ENCODE measurements at regions not wholly inside any gene's neighbourhood (a gene's known extent, or its start where the extent isn't known, plus 50 kb on each side); places are given as distances from the start of the nearest gene placed in this dataset.

DNA sequence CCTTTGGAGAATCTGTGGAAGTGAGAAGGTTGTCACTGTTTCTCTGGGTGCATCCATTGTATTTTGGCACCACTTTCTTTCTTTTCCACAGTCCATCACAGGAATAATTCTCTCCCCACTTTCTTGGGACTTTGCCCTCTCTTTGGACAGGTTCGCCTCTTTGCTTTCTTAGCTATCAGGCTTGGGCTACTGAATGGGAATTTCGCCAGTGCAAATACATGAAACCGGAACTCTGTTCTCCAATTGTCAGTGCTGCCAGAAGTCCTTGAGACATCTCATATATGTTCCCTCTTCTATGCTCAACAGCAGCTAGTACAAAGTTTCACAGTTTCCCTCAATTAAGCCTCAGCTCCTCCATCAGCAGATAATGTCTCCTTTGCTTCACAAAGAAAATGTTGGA lies 76.2 kb downstream of the NABP1 start:
- Histone ChIP-seq H3K4me3 (no peak overlapping the region), H3K27me3 (replicated peaks in 1 of 2; ENCODE audit: control insufficient read depth in 2 of 2, insufficient read depth in 2 of 2, low read length in 1 of 2) (no peaks in the 10 kb centered on the region), H3K36me3 (ENCODE audit: control insufficient read depth in 2 of 2, insufficient read depth in 2 of 2, low read length in 1 of 2) (no peaks in the 10 kb centered on the region), H4K20me1 (ENCODE audit: control insufficient read depth, insufficient read depth) (no peaks in the 10 kb centered on the region), H3K27ac (ENCODE audit: control insufficient read depth, insufficient read depth) (no peak overlapping the region), H3K4me1 (ENCODE audit: control insufficient read depth, insufficient read depth, low read length) (peaks cover under 1% of the 10 kb centered on the region; the same call in 1 of the 2 replicates), H3K9ac (ENCODE audit: control insufficient read depth, insufficient read depth, low read length) (no peak overlapping the region), H2AFZ (ENCODE audit: control insufficient read depth, low read depth, low read length) (no peak overlapping the region), H3K79me2 (ENCODE audit: control insufficient read depth, insufficient read depth, low read length) (no peaks in the 10 kb centered on the region), H3K4me2 (ENCODE audit: control insufficient read depth, insufficient read depth) (no peak overlapping the region), H3K9me3 (replicated peaks; ENCODE audit: control insufficient read depth, insufficient read depth, low read length) (no peaks in the 10 kb centered on the region)
- RAD21 ChIA-PET (ENCODE audit: unreplicated experiment) = no interaction called here
- ATAC-seq = no peak
- POLR2A ChIA-PET = no interaction called here
- TF ChIP-seq FOXK2 (IDR thresholded peaks at IDR 0.05) (no peak), JUND (IDR thresholded peaks at IDR 0.05; ENCODE audit: low read depth, low read length) (no peak), SREBF2 (IDR thresholded peaks at IDR 0.05; ENCODE audit: low read length) (no peak), NFYB (IDR thresholded peaks at IDR 0.05; ENCODE audit: insufficient read depth, low read depth, low read length) (no peak), MTA2 (IDR thresholded peaks at IDR 0.05; ENCODE audit: low read depth) (no peak), CBX3 (IDR thresholded peaks at IDR 0.05; ENCODE audit: borderline replicate concordance, low read depth) (no peak), NFIC (IDR thresholded peaks at IDR 0.05; ENCODE audit: low read depth, low read length) (no peak), HDGF (IDR thresholded peaks at IDR 0.05) (no peak), CBX5 (IDR thresholded peaks at IDR 0.05; ENCODE audit: low read depth) (no peak), NBN (IDR thresholded peaks at IDR 0.05) (no peak)
- TF ChIP-seq, protein P1, sequence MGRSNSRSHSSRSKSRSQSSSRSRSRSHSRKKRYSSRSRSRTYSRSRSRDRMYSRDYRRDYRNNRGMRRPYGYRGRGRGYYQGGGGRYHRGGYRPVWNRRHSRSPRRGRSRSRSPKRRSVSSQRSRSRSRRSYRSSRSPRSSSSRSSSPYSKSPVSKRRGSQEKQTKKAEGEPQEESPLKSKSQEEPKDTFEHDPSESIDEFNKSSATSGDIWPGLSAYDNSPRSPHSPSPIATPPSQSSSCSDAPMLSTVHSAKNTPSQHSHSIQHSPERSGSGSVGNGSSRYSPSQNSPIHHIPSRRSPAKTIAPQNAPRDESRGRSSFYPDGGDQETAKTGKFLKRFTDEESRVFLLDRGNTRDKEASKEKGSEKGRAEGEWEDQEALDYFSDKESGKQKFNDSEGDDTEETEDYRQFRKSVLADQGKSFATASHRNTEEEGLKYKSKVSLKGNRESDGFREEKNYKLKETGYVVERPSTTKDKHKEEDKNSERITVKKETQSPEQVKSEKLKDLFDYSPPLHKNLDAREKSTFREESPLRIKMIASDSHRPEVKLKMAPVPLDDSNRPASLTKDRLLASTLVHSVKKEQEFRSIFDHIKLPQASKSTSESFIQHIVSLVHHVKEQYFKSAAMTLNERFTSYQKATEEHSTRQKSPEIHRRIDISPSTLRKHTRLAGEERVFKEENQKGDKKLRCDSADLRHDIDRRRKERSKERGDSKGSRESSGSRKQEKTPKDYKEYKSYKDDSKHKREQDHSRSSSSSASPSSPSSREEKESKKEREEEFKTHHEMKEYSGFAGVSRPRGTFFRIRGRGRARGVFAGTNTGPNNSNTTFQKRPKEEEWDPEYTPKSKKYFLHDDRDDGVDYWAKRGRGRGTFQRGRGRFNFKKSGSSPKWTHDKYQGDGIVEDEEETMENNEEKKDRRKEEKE (IDR thresholded peaks at IDR 0.05) = no peak
- TF ChIP-seq, protein P2, sequence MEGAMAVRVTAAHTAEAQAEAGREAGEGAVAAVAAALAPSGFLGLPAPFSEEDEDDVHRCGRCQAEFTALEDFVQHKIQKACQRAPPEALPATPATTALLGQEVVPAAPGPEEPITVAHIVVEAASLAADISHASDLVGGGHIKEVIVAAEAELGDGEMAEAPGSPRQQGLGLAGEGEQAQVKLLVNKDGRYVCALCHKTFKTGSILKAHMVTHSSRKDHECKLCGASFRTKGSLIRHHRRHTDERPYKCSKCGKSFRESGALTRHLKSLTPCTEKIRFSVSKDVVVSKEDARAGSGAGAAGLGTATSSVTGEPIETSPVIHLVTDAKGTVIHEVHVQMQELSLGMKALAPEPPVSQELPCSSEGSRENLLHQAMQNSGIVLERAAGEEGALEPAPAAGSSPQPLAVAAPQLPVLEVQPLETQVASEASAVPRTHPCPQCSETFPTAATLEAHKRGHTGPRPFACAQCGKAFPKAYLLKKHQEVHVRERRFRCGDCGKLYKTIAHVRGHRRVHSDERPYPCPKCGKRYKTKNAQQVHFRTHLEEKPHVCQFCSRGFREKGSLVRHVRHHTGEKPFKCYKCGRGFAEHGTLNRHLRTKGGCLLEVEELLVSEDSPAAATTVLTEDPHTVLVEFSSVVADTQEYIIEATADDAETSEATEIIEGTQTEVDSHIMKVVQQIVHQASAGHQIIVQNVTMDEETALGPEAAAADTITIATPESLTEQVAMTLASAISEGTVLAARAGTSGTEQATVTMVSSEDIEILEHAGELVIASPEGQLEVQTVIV (IDR thresholded peaks at IDR 0.05; ENCODE audit: borderline replicate concordance, partially characterized antibody) = no peak
- TF ChIP-seq, protein P3, sequence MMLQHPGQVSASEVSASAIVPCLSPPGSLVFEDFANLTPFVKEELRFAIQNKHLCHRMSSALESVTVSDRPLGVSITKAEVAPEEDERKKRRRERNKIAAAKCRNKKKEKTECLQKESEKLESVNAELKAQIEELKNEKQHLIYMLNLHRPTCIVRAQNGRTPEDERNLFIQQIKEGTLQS (IDR thresholded peaks at IDR 0.05; ENCODE audit: borderline replicate concordance, extremely low read depth, low read depth, low read length) = no peak
- TF ChIP-seq, protein P4, sequence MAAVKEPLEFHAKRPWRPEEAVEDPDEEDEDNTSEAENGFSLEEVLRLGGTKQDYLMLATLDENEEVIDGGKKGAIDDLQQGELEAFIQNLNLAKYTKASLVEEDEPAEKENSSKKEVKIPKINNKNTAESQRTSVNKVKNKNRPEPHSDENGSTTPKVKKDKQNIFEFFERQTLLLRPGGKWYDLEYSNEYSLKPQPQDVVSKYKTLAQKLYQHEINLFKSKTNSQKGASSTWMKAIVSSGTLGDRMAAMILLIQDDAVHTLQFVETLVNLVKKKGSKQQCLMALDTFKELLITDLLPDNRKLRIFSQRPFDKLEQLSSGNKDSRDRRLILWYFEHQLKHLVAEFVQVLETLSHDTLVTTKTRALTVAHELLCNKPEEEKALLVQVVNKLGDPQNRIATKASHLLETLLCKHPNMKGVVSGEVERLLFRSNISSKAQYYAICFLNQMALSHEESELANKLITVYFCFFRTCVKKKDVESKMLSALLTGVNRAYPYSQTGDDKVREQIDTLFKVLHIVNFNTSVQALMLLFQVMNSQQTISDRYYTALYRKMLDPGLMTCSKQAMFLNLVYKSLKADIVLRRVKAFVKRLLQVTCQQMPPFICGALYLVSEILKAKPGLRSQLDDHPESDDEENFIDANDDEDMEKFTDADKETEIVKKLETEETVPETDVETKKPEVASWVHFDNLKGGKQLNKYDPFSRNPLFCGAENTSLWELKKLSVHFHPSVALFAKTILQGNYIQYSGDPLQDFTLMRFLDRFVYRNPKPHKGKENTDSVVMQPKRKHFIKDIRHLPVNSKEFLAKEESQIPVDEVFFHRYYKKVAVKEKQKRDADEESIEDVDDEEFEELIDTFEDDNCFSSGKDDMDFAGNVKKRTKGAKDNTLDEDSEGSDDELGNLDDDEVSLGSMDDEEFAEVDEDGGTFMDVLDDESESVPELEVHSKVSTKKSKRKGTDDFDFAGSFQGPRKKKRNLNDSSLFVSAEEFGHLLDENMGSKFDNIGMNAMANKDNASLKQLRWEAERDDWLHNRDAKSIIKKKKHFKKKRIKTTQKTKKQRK (IDR thresholded peaks at IDR 0.05; ENCODE audit: low read depth, low read length) = no peak
- no peak for FAIRE-seq
- BruUV-seq (replicated peaks) = no TSS peak
- no peak for DNase-seq (ENCODE audit: low read depth, low spot score)
- WGBS (ENCODE audit: insufficient coverage, insufficient replicate concordance, low lambda C conversion rate, missing lambda C conversion rate) = 59% methylated on average over 3 of the region's 3 CpGs
- intact Hi-C loops (cut with micrococcal nuclease; ENCODE audit: unreplicated experiment) = no loop called here
- SMC1A ChIA-PET (ENCODE audit: uncharacterized antibody, unreplicated experiment) = interaction anchor here (0.6 to 0.9 kb wide), 2 partner anchors 134 to 213 kb away, joined by 3 read pairs; no protein-coding TSS in a partner anchor
- CTCF ChIA-PET = interaction anchor here (1.1 kb wide), 1 partner anchor 187 kb away, joined by 3 read pairs; no protein-coding TSS in a partner anchor
- in situ Hi-C loops (cut with MboI) = no loop called here
